ENCODE measurements at regions not wholly inside any gene's neighbourhood (a gene's known extent, or its start where the extent isn't known, plus 50 kb on each side); places are given as distances from the start of the nearest gene placed in this dataset.

DNA sequence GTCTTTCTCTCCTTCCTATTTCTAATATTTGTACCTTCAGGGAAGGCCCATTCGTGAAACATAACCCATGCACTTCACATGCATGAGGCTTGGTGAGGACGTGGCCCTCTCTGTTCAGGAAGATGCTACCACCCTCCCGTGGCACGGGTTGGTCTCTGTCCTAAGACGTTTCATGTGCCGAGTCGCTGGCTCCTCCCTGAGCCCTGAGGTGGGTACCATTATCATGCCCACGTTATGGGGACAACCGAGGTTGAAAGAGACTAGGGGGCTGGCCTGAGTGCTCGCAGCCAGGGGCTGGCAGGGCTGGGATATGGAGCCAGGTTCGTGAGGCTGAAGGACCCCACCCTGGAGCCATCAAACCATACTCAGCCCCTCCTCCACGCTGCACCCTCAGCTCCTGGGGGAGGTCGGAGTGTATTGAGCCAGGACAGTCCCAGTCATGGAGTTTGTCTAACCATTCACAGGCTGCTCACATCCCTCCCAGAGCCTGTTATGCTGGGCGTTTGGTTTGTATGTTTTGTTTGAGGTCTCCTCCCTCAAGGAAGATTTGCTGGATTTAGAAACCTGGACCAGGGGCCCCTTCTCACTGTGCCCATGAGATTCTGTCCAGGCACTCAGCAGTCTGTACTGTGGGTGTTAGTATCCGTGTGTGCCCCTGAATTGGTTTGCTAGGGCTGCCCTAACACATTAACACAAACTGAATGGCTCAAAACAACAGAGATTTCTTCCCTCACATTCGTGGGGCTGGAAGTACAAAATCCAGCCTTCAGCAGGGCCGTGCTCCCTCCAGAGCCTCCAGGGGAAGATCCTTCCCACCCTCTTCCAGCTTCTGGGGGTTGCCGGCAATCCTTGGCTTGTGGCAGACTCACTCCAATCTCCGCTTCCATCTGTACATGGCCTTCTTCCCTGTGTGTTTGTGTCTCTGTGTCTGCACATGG lies 88.3 kb downstream of the ANKRD60 start:
- no peak for DNase-seq

DNA sequence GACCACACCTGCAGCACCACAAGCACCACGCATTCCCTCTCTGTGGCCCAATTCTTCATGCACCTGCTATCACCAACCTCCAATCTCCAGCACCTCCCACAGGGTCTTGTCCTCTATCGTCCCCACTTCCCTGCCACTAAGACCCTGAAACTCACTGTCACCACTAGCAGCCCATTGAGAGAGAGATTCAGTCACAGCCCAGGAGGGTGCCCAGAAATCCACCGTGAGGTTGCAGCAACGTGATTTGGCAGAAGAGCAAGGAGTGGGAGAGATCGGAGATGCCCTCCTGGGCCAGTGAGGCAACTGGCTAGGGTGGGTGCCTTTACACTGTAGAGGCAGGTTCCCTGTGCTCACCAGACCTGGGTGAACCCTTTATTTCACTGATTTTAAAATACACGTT lies 90.1 kb downstream of the ANKRD60 start:
- no peak for DNase-seq

DNA sequence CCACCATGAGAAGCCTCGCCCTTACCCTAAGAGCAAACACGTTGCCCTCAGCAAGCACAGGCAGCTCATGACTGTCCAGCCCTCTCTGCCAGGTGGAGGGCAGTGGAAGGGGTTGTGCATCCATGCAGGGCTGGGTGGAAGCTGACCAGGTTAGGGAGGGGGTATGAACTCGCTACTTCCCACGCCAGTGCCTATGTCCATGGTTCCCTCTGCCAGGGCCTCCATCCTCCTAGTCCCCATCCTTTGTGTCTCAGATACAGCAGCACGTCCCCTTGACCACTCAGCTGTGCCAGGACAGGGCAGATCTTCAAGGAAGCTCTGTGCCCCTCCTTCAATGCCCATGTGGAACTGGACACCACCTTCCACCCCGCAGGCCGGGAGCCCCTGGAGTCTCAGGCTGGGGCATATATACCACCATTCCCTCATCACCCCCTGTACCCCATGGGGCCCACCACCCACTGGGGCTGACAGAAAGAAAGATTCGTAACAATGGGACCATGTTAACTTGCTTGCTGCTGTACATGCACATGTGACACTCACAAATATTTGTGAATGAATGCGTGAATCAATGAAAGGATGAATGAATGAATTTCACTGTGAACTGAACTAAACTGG lies 90.7 kb downstream of the ANKRD60 start:
- no peak for DNase-seq

DNA sequence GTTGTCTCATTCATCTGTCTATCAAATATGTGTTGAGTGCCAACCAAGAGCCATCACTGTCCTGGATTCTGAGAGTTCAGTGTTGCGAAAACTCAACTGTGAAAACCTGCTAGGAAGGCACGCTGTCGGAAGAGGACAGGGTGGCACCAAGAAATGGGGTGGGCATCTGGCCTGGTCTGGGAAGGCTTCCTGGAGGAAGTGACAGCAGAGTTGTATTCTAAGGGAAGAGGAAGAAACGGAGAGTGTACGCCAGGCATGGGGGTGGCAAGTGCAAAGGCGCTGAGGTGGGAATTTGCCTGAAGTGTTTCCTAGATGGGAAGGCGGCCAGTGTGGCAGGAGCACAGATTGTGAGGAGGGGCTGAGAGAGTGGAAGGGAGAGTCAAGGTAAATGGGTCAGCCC lies 91.2 kb downstream of the ANKRD60 start:
- no peak for DNase-seq

DNA sequence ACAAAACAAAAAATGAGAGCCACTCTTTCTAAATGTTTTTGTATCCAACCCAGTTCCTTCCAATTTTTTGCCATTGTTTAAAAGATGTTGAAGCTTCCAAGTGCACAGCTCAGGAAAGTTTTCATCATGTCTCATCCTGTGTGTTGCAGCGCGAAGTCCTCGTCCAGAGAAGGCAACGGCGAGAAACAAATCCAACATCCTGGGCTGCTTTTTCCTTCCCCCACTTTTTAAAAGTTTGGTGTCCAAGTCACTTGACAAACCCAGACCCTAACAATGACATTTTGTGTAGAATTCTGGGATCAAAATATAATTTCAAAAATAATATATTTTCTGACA lies 92.3 kb downstream of the ANKRD60 start:
- DNase-seq: no peak

DNA sequence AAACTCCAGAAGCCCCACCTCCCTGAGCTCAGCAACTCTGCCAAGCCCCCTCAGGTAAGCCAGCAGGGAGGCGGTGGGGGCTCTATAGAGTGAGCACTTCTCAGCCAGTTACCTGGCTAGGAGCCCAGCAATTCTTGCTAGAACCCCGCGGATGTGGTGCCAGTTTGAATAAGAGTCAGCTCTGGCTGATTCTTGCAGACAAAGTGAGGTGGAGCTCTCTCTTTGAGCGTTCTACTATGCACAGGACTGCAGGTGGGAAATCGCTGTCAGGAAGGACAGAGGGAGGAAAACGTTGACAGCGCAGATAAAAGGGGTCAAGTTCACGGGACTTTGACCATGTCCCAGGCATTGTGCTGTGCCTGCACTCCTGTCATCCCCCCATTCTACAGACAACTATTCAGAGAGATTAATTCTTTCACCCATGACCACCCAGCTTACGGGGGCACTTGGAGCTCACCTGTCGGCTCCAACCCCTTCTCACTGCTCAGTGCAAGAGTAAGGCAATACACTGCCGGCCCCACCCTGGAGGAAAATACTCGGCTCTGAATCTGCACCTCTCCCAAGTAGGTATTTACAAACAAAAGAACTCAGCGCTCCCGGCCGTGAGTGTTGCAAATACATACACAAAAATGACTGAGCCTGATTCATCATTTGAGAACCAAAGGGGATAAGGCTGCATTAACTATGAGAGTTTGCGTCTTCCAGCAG lies 92.9 kb downstream of the ANKRD60 start:
- no peak for DNase-seq

DNA sequence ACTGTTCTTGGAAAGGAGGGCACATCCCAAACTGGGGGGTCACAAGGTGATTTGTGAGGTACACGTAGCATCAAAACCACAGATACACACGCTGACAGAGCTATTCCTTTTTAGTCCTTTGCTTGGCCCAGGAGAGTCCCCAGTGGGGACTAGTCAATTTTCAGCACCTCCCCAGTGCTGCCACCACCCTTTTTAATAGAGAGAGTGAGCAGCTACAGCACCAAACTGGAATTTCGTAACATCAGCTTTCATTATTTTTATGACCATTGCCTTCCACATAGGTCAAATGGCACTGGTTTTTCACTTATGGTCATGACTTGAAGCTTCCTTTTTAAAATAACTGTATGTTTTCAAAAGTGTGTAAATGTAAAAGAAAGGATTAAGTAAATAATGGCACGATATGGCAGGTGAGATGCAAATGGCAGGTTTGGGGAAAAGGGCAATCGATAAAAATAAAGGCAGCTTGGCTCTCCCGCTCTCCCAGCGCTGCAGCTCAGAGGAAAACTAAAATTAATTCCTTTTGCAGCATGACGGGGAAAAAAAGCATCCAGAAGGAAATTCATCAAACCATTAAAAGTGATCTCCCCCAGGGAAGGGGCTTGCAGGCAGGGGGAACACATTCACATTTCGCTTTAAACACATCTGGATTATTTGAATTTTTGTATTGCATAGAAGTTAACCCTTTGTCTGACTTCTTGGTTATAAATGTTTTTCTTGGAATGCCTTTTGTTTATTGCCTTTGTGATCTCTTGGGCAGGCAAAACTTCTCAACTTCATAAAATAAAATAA lies 95.2 kb downstream of the ANKRD60 start:
- no peak for DNase-seq

DNA sequence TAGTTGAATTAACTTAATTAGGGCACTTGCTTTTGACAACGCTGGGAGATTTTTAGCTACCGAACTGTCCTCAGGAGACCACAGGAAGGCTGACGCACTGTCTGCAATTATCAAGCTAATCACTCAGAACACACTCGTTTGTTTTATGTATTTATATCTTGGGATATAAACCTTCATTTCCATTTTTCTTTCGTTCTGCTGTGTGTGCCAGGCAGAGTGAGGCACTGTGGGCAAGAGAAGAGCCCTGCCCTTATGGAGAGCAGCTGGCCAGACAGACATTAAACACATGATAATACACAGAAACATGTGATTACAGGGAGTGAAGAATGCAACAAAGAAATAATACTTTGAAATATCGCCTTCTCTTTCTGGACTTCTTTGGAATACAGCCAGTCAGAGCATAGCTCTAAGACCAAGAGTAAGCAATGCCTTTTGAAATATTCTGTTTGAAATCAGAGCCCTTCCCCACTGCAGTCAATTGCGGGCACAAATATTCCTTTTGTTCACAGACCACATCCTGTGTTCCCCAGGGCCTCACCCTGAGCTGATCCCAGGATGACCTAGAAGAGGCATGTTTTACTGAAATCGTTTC lies 96.8 kb downstream of the ANKRD60 start:
- DNase-seq: no peak

DNA sequence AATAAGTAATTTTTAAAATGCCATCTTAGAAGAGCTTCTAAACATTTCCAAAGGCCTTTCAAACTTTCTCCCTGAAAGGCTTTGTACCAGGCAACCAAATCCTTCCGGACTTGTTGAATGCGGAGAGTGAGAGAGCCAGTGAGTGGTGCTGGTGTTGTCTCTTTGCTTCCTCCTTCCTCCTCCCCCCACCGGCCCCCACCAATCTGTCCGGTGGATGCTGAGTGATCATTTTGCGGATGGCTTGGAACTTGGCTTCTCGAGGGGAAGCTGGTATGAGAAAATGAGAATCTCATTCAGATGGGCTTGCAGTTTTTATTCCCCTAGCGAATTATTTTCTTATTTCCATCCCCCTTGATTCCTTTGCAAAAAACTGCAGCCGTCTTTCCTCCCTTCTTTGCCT lies 97.3 kb downstream of the ANKRD60 start:
- peak in 2 of 14 donors; percentile 3 to 8 for DNase-seq

DNA sequence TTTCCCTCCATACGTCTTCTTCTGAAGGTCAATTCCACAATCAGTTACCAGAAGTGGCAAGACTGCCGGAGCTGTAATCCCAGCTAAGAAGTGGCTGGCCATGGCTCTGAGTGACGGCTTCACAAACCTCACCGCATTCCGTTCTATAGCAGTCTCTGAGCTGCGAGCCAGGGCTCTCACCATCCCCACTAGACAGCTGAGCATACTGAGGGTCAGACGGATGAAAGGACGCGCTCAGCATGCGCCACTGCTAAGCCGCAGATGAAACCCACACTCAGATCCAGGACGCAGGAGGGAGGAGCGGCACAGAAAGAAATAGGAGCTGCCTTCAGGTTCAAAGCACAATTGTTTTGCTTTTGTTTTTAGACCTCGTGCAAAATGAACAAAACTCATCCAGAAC lies 97.9 kb downstream of the ANKRD60 start:
- no peak for DNase-seq

DNA sequence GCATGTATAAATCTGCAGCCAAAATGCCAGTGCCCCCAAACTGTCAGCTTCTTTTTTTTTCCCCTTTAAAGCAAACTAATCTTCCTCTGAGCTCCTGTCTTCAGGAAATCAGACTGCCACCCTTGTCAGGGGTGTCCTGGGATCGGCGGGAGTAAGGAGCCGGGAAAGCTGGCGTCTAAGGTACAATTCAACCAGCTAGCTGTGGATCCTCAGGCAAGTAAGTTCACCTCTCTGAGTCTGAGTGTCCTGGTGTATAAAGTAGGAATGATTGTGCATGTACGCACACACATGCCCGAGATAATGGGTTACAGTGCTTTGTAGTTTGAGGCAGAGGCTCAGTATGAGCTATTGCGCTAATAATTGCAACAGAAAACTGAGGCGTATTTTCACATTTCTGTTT lies 98.3 kb downstream of the ANKRD60 start:
- no peak for DNase-seq

DNA sequence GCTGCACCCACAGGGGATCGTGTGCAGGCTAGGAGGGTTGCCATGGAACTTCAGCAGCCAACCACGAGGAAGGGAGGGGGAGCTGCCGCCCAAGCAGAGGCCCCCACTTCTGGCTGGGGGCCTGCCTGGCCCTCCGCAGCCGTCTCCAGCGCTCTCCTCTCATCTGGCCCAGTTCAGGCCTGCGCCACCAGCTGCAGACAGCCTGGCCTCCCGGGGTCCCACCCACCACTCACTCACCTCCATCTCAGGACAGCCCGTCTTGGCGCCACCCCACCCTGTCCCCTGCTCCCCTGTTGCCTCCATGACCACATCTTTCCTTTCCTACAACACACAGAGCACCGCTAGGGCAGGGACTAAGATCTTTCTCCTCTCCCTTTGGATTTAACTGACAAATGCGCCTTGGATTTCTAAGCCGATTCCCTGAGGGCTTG lies 98.7 kb downstream of the ANKRD60 start:
- no peak for DNase-seq

DNA sequence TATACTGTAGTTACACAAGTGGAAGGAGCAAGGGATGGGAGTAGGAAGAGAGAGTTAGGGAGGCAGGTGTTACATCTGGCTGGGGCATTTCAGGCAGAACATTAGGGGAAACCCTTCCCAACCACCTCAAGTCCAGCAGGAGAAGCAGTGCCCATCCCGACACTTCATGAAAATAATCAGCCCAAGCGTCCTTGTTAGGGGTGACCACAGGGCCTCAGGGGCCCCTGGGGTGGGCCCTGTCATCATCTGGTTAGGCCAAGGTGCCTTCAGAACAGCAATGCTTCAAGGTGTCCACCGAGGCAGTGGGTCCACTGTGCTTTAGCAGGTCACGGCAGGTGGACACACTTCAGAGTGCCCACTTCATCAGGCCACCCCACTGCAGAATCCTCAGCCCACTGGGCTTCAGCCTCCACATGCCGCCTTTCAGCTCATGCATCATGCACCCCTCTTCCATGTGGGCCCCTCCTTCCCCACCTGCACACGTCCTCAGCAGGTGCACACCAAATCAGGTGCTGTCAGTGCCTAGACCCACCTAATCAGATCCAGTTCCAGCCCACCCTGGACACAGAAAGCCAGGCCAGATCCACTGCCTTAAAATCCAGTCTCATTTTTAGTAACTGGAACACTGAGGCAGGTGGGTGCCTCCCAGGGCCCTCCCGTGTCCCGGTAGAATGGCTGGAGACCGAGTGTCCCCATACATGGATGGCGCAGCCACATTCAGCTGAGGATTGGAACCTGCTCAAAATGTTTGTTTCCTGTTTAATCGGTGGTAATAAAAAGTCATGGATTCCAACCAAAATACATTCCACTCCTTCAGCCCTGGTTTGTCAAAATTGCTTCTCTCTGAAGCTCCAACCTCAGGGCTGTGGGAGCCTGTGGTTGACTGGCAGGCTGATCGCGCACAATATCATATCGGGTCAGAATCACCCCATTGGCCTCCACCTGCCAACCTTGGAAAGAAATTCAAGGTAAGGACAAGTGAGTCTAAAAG lies 99.5 kb downstream of the ANKRD60 start:
- DNase-seq: no peak

DNA sequence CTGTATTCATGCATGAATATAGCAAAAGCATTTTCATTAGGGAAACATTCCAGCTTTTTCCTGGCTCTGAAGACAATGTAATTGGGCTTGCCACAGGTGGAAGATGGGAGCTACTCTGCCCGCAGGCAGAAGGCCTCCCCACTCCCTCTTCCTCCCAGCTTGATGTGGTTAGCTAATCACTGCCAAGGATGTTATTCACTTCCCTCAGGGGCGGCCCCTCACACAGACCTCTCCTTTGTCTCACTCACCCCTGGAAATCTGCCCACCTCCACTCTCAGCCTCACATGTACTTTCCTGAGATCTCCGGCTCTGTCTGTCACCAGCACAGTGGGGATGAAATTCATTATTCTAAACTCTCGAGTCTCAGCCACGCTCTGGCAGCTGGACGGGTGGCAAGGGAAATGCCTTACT lies 100.7 kb downstream of the ANKRD60 start:
- no peak for DNase-seq

DNA sequence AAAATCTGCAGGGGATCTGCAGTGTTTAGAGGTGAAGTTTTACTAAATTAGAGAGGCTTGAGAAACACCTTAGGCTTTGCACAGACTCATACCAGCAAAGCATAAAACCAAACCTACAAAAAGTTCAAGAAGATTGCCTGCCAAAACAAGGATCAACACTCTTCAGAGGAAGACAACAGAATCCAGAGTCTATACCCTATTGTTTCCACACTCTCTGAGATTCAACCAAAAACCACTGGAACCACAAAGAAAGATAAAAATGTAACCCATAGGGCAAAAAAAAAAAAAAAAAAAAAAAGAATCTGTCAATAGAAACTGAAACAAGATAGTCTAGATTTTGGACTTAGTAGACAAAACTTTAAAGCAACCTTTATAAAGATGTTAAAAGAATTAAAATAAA lies 102.7 kb downstream of the ANKRD60 start:
- DNase-seq: no peak

DNA sequence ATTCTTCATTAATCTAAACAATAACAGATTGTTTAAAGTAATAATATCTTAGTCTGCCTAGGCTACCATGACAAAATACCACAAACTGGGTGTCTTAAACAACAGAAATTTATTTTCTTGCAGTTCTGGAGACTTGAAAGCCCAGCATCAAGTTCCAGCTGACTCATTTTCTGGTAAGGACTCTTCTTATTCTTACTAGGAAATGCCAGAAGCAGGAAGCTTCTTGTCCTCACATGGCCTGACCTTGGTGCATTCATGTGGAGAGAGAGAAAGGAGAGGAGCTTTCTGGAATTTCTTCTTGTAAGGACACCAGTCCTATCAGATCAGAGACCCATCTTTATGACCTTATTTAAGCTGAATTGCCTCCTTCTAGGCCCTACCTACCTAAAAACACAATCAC lies 110.5 kb downstream of the ANKRD60 start:
- no peak for DNase-seq

DNA sequence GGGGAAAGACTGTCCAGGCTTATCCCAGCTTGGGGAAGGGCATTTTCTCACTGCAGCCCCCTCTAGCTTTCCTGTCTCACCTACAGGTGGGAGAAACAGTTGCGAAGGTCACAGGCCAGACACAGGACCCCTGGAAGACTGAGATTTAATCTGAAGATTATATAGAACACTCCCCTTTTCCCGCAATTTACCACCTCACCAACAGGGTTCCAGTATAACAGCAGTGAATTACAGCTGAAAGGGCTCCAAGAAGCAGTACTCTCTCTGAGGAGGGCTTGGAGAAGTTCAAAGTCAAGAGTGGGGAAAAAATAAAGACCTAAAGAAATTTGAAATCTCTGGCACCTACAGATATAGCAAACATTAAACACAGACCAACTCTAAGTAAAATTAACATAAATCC lies 111.9 kb downstream of the ANKRD60 start:
- no peak for DNase-seq

DNA sequence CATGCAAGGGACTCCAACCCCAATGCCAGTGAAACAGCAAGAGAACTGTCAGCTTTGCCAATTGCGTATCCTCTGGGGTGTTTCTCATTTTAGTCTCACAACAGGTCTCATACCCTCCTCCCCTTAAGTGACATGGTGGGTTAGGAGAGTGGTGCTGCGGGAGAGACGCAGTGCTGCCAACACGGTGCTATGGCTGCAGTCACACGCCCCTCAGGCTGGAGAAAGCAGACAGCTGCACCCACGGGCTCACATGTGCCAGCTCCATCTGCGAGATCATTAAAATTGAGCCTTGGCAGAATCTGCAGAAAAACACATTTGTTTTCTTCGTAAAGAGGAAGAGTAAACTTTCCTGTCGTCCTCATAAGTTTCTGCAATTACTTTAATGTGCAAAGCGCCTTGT lies 114.7 kb downstream of the ANKRD60 start:
- no peak for DNase-seq

DNA sequence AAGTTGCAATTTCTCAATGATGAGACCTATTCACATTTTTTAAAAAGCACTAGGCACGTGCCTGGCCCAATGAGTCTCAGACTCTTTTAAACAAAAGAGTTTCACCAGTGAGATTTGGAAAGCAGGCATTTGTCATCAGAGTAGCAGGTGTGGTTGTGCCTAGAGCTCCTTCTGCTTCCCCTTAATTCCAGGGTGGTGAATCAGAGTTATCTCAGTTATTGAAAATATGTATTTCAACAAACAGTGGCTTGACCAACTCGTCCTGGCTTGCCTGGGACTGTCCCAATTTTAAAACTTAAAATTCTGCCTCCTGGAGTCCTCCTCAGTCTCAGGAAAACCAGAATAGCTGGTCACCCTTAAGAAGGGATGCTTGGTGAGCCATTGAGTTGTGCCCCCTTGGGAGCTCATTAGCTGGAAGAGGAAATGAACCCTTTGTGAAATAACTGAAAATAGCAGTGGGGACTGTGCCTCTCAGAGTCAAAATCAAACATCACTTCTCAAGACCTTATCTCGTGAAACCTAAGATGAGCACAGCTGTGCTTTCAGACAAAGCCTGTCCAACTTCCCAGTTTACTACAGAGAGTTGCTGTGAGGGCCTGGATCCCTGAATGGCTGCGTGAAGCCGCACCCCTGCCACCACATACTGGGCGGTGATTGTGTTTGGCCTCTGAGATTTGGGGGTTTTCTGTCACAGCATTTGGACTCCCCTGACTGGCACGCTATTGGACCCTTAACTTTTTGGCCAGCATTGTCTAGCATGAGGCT lies 116.3 kb downstream of the ANKRD60 start:
- DNase-seq: no peak

DNA sequence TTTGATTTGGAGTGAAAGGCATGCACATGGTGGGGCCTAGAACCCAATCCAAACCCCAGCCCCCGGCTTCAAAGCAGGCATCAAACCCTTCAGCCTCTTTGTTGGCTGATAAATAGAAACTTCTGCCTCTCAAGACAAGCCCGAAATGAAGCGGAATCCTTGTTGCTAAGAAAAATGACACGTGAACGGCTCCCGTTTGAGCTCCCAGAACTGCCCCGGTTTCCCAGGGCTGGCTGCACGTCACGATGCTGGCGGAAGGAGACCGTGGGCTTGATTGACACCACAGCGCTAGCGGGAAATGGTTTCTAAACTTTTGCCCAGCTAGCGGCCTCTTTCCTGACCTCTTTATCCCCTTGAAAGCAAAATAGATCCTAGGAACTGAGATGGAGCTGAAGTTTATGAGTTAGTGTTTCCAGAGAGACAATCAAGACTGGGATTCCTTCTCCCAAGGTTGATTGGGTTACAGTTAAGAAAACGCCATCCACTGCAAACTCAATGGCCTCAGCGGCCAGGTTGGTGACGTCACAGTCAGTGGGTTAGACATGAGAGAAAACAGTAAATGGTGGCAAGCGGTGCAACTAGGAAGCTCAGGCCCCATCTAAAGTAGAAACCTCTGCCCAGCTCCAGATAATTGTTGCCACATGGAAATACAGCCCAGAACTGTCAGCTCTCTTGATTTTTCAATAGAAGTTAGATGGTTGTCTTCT lies 117.0 kb downstream of the ANKRD60 start:
- DNase-seq: no peak
